SK-N-SH (cell line): ENCODE measurements at regions not wholly inside any gene's neighbourhood (a gene's known extent, or its start where the extent isn't known, plus 50 kb on each side); places are given as distances from the start of the nearest gene placed in this dataset.

ENCODE experiments used
- CHD2 ChIP-seq: fragments of 150-350 bp; IDR thresholded peaks from 2 replicates; pipeline ENCODE4 v1.6.1; 2018; ENCODE audit warnings: low read length; ENCODE audit not compliant: partially characterized antibody
- EZH2phosphoT487 ChIP-seq: fragments of 200-600 bp; sonication (generic); IDR thresholded peaks from 2 replicates; pipeline ENCODE4 v1.6.1; 2017; ENCODE audit warnings: low read depth, mixed run types, mild to moderate bottlenecking, antibody characterized with exemption, moderate library complexity, borderline replicate concordance
- FOXJ3 ChIP-seq: sonication (generic); formaldehyde crosslinking; IDR thresholded peaks from 2 replicates; pipeline ENCODE4 v1.5.1; 2020; ENCODE audit warnings: mild to moderate bottlenecking, missing genetic modification reagents
- GABPA ChIP-seq: IDR thresholded peaks from 2 replicates; pipeline ENCODE4 v1.4.0; 2012; ENCODE audit warnings: low read depth, mild to moderate bottlenecking
- MEF2A ChIP-seq: IDR thresholded peaks from 2 replicates; pipeline ENCODE4 v1.4.0; 2012; ENCODE audit warnings: low read depth, borderline replicate concordance
- POLR2AphosphoS5 ChIP-seq: IDR thresholded peaks from 2 replicates; pipeline ENCODE4 v1.6.1; 2012; ENCODE audit warnings: low read depth, low read length
- RAD21 ChIP-seq: IDR thresholded peaks from 2 replicates; pipeline ENCODE4 v1.6.1; 2012; ENCODE audit warnings: mild to moderate bottlenecking, low read length
- YY1 ChIP-seq: IDR thresholded peaks from 2 replicates; pipeline ENCODE4 v1.4.0; 2012; ENCODE audit warnings: low read depth, mild to moderate bottlenecking
- TF ChIP-seq, protein P1 (sequence below): IDR thresholded peaks from 2 replicates; pipeline ENCODE4 v1.6.1; 2012; ENCODE audit warnings: mild to moderate bottlenecking, low read depth, low read length, moderate library complexity
- TF ChIP-seq, protein P2 (sequence below): IDR thresholded peaks from 2 replicates; pipeline ENCODE4 v1.4.0; 2012; ENCODE audit warnings: low read depth, borderline replicate concordance
- TF ChIP-seq, protein P3 (sequence below): fragments of 200-600 bp; sonication (generic); IDR thresholded peaks from 2 replicates; pipeline ENCODE4 v1.6.1; 2017; ENCODE audit warnings: antibody characterized with exemption, mild to moderate bottlenecking, moderate library complexity

DNA sequence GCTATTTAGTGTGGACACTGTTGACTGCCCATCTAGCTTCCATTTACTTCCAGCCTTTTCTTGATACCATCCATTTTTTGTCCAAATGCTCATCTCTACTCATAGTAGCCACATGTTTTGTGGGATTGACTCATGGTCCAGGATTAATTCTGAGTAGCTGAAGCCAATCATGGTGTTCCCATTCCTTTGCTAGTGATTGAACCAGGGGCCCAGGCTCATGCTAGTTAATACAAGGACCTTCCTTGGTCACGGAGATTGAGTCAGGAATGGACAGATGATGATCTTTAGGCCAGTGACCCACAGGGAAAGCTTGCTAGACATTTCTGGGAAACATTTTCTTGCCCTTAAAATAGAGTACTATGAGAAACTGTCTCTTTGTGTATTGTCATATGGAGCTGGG lies 272.9 kb upstream of the RIOK2 start:
- TF ChIP-seq YY1 (no peak), RAD21 (no peak), EZH2phosphoT487 (no peak), POLR2AphosphoS5 (no peak), MEF2A (no peak), FOXJ3 (no peak), CHD2 (no peak), GABPA (no peak)
- TF ChIP-seq, protein P1, sequence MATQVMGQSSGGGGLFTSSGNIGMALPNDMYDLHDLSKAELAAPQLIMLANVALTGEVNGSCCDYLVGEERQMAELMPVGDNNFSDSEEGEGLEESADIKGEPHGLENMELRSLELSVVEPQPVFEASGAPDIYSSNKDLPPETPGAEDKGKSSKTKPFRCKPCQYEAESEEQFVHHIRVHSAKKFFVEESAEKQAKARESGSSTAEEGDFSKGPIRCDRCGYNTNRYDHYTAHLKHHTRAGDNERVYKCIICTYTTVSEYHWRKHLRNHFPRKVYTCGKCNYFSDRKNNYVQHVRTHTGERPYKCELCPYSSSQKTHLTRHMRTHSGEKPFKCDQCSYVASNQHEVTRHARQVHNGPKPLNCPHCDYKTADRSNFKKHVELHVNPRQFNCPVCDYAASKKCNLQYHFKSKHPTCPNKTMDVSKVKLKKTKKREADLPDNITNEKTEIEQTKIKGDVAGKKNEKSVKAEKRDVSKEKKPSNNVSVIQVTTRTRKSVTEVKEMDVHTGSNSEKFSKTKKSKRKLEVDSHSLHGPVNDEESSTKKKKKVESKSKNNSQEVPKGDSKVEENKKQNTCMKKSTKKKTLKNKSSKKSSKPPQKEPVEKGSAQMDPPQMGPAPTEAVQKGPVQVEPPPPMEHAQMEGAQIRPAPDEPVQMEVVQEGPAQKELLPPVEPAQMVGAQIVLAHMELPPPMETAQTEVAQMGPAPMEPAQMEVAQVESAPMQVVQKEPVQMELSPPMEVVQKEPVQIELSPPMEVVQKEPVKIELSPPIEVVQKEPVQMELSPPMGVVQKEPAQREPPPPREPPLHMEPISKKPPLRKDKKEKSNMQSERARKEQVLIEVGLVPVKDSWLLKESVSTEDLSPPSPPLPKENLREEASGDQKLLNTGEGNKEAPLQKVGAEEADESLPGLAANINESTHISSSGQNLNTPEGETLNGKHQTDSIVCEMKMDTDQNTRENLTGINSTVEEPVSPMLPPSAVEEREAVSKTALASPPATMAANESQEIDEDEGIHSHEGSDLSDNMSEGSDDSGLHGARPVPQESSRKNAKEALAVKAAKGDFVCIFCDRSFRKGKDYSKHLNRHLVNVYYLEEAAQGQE = no peak
- TF ChIP-seq, protein P2, sequence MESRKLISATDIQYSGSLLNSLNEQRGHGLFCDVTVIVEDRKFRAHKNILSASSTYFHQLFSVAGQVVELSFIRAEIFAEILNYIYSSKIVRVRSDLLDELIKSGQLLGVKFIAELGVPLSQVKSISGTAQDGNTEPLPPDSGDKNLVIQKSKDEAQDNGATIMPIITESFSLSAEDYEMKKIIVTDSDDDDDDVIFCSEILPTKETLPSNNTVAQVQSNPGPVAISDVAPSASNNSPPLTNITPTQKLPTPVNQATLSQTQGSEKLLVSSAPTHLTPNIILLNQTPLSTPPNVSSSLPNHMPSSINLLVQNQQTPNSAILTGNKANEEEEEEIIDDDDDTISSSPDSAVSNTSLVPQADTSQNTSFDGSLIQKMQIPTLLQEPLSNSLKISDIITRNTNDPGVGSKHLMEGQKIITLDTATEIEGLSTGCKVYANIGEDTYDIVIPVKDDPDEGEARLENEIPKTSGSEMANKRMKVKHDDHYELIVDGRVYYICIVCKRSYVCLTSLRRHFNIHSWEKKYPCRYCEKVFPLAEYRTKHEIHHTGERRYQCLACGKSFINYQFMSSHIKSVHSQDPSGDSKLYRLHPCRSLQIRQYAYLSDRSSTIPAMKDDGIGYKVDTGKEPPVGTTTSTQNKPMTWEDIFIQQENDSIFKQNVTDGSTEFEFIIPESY = no peak
- TF ChIP-seq, protein P3, sequence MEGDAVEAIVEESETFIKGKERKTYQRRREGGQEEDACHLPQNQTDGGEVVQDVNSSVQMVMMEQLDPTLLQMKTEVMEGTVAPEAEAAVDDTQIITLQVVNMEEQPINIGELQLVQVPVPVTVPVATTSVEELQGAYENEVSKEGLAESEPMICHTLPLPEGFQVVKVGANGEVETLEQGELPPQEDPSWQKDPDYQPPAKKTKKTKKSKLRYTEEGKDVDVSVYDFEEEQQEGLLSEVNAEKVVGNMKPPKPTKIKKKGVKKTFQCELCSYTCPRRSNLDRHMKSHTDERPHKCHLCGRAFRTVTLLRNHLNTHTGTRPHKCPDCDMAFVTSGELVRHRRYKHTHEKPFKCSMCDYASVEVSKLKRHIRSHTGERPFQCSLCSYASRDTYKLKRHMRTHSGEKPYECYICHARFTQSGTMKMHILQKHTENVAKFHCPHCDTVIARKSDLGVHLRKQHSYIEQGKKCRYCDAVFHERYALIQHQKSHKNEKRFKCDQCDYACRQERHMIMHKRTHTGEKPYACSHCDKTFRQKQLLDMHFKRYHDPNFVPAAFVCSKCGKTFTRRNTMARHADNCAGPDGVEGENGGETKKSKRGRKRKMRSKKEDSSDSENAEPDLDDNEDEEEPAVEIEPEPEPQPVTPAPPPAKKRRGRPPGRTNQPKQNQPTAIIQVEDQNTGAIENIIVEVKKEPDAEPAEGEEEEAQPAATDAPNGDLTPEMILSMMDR = no peak
